ENCODE measurements at regions not wholly inside any gene's neighbourhood (a gene's known extent, or its start where the extent isn't known, plus 50 kb on each side); places are given as distances from the start of the nearest gene placed in this dataset.

GRCh38 chr4:184528713-184529112, 54.4 kb upstream of the IRF2 start:
- no peak for DNase-seq (ENCODE audit: low spot score)

GRCh38 chr4:184528051-184528450, 53.7 kb upstream of the IRF2 start:
- no peak for DNase-seq (ENCODE audit: low spot score)

GRCh38 chr4:184526228-184526627, 51.9 kb upstream of the IRF2 start:
- DNase-seq (ENCODE audit: low spot score), result no peak

Measured in CD4-positive, alpha-beta T cell treated with Interleukin-15 for 4 hours (primary cell).